ENCODE measurements at regions not wholly inside any gene's neighbourhood (a gene's known extent, or its start where the extent isn't known, plus 50 kb on each side); places are given as distances from the start of the nearest gene placed in this dataset.

- TF ChIP-seq, protein P1, sequence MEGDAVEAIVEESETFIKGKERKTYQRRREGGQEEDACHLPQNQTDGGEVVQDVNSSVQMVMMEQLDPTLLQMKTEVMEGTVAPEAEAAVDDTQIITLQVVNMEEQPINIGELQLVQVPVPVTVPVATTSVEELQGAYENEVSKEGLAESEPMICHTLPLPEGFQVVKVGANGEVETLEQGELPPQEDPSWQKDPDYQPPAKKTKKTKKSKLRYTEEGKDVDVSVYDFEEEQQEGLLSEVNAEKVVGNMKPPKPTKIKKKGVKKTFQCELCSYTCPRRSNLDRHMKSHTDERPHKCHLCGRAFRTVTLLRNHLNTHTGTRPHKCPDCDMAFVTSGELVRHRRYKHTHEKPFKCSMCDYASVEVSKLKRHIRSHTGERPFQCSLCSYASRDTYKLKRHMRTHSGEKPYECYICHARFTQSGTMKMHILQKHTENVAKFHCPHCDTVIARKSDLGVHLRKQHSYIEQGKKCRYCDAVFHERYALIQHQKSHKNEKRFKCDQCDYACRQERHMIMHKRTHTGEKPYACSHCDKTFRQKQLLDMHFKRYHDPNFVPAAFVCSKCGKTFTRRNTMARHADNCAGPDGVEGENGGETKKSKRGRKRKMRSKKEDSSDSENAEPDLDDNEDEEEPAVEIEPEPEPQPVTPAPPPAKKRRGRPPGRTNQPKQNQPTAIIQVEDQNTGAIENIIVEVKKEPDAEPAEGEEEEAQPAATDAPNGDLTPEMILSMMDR (conservative IDR thresholded peaks at IDR 0.05) = no peak
- TF ChIP-seq ZFX (IDR thresholded peaks at IDR 0.05) = no peak
Observed at GRCh38 chr20:17062712-17063111, 164.1 kb upstream of the PCSK2 start.
